ENCODE measurements at regions not wholly inside any gene's neighbourhood (a gene's known extent, or its start where the extent isn't known, plus 50 kb on each side); places are given as distances from the start of the nearest gene placed in this dataset.
"Not testable (repeated sequence)": the region's sequence is repeated elsewhere in the genome, so short reads cannot be mapped to it uniquely, and the experiment has no call there.

DNA sequence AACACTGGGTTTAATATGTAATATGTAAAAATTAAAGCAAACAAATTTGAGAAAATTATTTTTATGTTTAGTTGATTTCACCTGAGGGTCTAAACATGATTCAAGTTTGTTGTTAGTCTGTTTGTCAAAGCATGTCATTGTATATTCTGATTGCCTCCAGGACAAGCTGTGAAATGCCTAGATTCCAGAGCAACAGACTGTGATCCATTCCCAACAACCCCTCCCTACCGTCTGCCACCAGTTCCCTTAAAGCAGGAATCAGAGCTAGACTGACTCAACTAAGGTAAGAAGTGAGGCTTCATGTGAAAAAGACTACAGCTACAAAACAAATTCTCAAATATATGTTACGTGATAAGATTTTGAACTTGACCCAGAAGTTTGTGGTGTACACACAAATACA, 304.2 kb downstream of the RAB38 start:
- no peak for DNase-seq (ENCODE audit: low spot score)

DNA sequence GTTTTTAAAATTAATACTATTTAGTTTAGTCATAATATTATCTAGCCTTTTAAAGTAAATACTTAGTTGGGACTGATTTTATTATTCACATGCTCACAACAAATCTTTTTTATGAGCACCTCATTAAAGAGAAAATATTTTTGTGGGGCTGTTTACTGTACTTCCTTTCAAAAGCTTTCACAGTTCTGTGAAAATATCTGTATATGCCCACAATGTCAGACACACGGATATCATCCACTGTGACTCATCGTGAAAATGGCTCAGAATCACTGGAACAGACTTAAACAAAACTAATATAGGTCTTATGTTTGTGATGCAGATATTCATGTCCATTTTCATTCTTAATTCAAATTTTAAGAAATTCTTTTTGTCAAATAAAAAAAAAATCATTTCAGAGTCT, 305.2 kb downstream of the RAB38 start:
- no peak for DNase-seq (ENCODE audit: low spot score)

DNA sequence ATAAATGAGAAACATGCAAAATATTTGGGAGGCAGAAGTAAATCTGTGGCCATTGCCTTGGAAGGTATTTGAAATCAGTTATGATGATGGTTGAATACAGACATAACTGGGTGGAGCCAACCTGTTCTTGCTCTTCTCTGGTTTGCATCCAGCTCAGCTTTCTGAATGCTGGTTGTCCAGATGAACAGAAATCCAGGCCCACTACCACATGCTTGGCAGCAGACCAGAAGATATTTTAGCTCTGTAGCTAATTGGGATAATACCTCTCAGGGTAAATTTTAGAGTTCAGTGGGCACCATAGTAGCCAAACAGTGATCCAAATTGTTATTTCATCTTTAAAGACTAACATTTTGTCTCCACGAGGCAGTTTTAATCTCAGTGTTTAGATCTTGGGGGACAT, 308.3 kb downstream of the RAB38 start:
- DNase-seq (ENCODE audit: low spot score) = no peak

DNA sequence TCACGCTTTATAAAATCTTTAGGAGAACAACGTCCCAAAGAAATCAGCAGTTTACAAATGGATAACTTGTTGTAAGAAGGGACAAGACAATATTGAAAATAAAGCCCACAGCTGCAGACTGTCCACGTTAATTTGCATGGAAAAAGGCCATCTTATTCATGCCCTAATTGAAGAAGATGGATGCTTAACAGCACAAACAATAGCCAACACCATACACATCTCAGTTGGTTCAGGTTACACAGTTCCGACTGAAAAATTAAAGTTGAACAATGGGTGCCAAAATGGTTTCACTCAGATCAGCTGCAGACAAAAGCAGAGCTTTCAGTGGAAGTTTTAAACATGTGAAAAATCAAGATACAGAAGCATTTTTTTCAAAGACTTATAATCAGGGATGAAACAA, 314.2 kb downstream of the RAB38 start:
- no peak for DNase-seq (ENCODE audit: low spot score)

DNA sequence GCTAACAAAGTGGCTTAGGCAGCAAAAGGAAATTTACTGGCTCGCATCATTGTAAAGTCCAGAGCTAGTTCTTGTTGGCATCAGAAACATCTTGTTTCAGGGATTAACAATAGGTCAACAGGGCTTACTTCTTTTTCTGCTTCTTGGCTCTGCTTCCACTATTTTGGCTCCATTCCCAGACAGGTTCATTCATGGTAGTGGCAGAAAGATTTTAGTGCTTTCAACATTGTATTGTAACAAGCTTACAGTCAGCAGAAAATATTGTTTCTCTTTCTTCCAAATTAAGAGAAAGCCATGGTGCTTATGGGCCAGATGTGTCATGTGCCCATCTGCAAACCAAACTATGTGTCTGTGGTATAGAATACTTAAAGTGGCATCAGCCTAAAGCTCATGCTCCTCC, 315.6 kb downstream of the RAB38 start:
- no peak for DNase-seq (ENCODE audit: low spot score)

DNA sequence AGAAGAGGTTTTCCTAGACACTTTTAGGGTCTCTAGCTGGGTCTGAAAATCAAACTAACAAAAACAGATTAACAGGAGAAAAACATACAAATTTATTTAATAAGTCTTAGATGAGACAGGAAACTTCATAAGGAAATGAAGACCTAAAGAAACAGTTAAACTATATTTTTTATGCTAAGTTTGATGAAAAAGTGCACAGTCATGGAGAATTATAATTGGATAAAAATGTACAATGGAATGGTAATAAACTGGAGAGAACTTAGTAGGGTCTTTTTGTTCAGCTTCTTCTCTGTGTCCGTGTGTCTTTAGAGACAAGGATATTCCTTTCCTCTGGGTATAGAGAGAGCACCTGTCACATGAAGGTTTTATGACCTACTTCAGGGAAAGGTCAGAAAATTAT, 323.4 kb downstream of the RAB38 start:
- no peak for DNase-seq (ENCODE audit: low spot score)

DNA sequence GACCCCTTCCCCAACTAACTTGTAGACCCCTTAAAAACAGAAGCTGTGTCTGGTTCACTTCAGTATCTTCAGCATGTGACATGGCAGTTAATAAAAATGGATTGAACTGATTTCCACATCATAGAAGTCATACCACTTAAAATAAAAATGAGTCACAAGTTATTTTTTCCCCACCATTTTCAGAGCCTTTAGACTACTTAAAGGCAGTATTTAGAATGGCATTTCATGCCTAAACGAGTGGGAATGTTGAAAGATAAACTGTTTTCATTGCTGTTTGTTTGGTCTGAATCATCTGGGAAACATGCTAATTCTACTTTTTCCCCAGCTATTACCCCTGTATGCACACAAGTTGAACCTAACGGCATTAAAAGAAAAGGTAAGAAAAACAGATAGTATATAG, 324.0 kb downstream of the RAB38 start:
- no peak for DNase-seq (ENCODE audit: low spot score)

DNA sequence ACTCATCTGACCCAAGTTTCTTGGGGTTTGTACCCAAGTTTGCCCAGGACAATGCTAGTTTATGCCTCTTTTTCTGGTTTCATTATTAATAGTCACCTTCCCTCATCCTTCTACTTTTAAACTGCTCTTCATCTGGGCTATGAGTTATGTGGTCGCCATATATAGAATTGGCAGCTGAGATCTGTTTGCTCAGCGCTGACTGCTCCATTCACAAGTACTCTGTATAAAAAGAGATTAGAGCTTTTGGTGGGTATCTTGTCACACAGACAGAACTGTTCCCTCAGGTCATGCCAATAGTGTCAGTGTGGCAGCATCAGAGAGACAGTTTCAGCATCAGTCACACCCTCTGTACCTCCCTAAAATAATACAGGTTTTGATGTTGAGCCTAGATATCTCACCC, 326.0 kb downstream of the RAB38 start:
- DNase-seq (ENCODE audit: low spot score) = no peak

DNA sequence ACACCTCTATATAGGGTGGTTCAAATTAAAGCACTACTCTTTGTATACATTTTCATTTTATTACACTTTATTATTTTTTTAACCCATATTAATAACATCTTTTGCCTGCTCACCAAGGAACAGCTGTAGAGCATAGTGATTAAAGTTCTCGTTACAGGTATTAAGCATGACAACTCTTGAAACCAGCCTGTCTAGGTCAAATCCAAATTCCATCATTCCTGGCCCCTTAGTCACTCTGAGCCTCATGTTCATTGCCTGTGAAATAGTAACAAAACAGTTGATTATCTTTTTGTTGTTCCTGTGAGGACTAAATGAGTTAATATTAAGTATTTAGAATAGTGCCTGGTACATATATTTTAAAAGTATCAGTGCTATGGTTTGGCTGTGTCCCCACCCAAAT, 334.5 kb downstream of the RAB38 start:
- no peak for DNase-seq (ENCODE audit: low spot score)

DNA sequence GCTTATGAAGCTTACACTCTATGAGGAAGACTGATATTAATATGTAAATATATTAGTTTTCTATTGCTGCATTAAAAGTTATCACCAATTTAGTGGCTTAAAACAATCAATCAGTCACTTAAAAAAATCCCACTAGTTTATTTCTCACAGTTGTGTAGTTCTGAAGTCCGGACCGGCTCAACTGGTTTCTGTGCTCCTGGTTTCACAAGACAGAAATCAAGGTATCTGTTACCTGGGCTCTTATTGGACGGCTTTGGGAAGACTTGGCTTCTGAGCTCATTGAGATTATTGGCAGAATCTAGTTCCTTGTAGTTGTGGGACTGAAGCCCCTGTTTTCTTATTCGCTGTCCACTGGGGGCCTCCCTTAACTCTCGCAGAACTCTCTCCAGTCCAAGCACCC, 343.0 kb downstream of the RAB38 start:
- DNase-seq (ENCODE audit: low spot score) = no peak

DNA sequence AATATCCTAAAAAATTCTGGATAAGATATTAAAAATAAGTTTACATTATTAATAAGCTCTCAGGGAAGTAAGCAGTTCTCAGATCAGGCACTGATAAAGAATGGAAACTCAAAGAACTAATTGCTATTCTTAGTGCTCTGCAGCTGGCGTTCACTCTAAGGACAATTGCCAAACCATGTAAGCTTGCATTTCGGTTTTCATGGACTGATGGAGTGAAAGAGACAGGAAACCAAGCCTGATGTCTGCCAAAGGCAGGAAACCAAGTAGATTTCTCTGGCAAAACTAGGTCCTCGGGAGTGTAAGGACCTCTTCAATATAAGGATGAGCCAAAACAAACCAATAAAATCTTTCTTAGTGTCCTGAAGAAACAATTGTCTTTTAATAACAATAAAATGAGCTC, 355.2 kb downstream of the RAB38 start:
- DNase-seq (ENCODE audit: low spot score) = no peak

DNA sequence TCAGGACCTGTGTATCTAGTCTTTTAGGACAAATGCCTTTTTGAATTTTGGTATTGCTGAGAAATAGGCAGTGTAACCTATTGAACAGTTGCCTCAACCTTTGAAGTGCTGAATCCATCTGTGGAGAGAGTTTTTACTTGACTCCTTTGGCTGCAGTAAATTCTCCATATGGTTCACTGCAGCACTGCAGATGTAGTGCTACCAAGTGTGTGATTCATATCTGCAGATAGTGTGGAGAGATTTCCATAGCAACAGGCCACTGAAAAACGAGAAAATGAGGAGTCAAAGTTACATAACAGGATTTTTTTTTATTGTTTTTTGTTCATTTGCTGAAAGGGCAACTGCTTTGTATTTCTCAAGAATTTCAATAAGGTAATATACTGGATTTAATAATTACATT, 356.1 kb downstream of the RAB38 start:
- DNase-seq (ENCODE audit: low spot score) = no peak

DNA sequence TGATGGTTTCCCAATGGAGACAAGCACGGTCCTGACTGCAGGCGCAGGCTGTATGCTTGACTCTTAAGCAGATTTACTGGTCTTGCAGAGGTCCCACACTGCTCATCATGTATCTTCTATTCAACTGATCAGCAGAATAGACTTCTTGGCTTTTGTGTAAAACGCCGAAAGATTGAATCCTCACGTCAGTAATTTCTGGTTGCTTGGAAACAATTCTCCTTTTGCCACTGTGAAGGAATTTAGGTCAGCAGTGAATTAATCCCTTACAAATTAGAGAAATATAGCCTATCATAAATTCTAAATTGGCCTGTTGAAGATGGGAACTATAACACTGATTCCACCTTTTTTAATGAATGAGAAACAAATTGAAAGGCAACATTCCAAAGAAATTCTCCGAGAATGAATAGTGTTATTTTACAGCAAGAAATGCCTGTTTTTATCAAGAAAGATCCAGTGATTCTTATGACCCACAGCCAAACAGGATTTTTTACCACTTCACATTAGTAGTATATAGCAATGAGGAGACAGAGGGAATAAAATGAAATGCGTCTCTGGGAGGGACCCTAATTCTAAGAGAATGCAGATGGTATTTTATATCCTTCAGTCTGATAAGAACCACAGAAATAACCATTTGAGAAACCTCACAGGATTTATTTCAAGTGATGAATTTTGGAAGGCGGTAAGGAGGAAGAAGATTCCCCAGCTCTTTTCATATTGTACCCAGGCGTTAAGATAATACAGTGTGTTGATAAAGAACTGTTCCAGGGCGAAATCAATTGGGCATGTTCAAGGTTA, 362.5 kb downstream of the RAB38 start:
- no peak for DNase-seq (ENCODE audit: low spot score)

DNA sequence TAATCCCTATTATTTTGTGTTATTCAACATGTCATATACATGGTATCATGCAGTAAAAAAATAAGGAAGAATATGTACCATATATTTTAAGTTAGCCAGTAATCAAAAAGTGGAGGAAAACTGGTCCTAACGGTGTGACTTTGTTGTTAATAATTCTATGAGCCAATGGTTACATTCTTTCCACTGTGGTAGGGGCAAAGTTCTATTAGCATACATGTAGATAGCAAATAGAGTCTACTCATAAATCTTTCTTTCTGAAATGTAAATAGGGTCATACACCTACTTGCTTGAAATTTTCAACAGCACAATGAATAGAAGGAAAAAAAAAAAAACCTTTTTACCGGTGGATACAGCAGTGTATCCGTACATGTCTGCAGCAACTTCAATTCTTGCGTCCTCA, 364.8 kb downstream of the RAB38 start:
- no peak for DNase-seq (ENCODE audit: low spot score)

DNA sequence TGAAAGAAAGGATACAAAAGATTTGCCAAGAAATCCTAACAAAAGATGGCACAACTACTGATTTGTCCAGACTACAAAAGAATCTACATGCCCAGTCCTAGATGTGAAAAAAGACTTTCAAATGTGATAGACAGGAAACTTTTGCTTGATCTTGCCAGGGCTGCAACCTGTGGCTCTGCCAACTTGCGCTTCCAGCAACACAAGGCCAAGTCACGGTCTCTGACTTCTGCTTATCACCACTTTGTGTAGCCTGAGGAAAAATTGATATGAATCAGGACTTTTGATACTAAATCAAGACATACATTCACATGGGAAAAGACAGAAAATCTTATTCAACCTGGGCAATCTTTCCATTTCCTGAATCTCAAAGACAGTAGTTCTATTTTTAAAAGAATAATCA, 366.0 kb downstream of the RAB38 start:
- DNase-seq (ENCODE audit: low spot score) = no peak

DNA sequence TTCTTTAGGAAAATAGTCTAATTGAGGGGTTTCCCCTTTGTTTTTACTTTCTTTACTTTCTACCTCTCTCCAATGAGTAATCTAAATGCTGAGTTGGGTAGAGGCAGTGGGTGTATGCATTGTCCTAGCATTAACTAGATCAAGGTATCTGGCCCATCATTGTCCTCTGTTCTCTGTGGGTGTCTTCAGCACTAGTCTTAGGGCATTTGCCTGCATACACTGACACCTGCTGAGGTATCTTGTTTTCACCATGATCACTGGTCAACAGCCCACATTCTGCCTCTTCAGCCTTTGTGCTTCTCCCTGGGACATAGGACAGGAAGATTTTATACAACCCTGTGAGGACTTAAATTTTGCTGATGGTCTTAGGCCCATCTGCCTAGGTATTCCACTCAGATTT, 371.1 kb downstream of the RAB38 start:
- DNase-seq (ENCODE audit: low spot score) = no peak

DNA sequence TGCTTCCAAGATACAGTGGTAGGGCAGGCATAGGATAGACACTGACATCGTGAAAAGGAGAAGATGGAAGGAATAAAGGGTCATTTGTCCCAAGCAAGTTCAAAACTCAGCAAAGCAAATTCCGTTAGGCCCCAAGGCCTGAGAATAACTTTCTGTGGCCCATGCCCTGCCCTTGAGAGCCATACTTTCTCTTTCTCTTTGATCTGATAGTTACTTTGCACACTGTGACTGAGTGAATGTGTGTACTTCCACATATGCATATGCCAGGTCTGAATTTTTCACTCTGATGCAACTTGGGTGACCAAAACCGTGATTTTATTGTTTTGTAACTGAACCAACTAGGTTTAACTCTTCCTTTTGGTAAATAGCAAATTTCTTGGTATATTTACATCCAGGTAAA, 371.5 kb downstream of the RAB38 start:
- no peak for DNase-seq (ENCODE audit: low spot score)

DNA sequence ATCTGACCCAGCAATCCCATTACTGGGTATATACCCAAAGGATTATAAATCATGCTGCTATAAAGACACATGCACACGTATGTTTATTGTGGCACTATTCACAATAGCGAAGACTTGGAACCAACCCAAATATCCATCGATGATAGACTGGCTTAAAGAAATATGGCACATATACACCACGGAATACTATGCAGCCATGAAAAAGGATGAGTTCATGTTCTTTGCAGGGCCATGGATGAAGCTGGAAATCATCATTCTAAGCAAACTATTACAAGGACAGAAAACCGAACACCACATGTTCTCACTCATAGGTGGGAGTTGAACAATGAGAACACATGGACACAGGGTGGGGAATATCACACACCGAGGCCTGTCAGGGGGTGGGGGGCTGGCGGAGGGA, 390.4 kb downstream of the RAB38 start:
- DNase-seq (ENCODE audit: low spot score) = not testable (repeated sequence)

DNA sequence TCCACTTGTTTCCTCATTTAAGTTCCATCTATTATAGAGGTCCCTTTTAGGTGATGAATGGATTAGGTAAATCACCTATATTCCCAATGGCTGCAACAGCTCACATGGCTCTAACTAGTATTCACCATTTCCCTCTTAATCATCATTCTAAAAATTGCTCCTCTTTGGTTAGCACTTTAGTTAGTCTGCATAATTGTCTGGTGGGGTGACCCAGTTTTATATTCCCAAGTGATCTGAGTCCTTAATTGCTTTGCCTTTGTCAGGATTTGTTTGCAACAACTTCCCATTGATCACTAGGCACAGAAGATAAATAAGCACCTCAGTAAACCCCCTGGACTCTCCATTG, 395.2 kb downstream of the RAB38 start:
- DNase-seq (ENCODE audit: low spot score) = no peak

DNA sequence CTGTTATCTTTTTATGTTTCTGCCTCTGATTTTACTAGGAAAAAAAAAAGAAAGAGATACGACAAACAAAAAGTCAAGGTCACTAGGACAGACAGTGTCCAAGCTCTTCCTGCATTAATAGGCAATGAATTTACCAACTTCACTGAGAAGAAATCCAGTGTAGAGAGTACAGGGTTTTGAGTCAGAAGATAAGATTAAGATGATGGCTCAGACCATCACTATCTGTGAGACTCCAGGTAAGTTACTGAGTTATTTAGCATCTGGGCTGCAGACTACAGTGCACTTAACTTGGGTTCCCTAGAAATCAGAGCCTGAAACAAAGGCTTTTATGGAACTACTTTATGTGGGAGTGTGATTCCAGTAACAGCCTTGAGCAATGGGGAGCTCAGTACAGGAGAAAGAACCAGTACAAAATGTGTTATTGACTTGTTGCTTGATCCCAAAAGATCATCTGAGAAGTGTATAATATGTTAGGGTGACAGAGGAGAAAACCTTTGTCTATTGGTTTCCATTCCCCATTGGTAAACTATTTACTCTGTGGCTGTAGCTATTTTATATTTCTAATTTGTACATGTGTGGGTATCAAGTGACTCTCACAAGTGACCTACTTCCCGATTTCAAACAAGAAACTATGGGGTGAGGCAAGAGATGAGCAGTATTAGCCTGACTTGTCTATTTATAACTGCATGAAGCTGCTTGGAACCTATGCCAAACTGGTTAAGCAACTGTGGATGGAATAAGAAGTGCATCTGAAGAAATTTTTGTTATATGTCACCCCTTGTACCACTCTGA, 395.8 kb downstream of the RAB38 start:
- DNase-seq (ENCODE audit: low spot score) = no peak

DNA sequence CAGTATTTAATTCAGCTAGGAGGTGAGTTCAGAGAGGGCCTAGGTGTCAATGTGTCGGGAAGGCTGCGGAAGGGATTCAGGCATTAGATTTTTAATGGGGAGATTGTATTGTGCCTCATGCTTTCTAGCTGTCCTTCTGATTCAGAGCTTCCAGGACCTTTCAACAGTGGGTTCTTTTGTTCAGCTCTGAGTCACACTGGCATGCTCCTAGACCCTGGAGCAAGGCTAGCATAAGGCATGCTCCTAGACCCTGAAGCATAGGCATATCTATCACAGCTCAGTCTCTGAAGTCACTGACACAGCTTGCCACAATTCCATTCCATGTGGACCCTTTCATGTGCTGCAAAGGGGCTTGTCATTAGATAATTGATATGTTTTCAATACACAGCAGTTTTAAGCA, 396.9 kb downstream of the RAB38 start:
- DNase-seq (ENCODE audit: low spot score) = no peak

DNA sequence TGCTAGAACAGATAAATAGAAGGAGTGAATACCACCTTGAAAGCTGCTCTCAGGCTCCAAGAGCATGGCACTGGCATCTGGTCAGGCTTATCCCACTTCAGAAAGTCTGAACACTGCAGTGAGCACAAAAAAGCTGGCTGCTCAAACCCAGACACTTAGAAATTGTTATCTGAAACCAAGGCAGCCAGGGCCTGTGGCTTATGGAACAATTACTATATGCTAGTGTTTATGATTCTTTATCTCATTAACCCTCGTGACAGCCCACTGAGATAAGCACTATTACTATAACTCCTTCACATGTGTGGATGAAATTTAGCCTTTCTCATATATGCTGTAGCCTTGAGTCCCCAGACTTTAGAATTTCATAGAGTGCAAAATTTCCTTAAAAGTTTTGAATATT, 400.2 kb downstream of the RAB38 start:
- no peak for DNase-seq (ENCODE audit: low spot score)

DNA sequence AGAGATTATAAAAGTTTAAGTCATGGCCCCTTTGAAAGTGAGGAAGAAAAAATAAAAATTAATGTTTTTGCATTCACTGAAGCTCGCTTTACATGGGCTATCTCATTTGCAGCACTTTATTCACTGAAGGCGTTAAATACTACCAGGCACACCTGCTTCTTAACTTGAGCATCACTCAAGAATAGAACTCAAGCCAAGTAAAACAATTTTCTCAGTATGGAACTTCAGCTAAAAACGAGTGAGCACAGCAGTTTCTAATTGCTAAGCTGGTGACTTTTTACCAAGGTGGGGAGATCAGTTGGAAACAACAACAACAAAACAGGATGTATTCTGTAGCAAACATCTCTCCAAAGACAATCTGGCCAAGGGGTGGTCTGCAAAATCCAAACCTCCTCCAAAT, 405.6 kb downstream of the RAB38 start:
- no peak for DNase-seq (ENCODE audit: low spot score)

DNA sequence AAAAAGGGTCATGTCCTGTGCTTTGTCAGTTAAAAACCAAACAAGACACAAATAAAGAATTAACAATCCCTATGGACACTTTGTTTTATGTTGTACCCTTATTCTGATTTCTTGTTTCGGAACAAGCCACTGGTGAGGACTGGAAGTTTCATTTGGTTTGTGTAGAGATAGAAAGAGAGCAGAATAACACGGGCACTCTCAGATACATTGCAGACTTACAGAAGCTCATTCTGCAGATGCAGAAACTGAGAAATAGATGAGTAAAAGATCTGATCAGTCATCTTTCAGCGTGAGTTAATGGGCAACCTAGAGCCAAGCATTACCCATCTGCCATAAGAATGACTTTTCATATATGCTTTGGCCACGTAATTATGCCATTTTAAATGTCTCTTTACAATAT, 407.6 kb downstream of the RAB38 start:
- no peak for DNase-seq (ENCODE audit: low spot score)

Measured in CD4-positive, alpha-beta T cell treated with Interleukin-6 at 100 ng/mL for 8 hours (primary cell).